PC-9 (cell line): ENCODE measurements at regions not wholly inside any gene's neighbourhood (a gene's known extent, or its start where the extent isn't known, plus 50 kb on each side); places are given as distances from the start of the nearest gene placed in this dataset.

ENCODE experiments used
- EZH2 ChIP-seq: fragments of 200-600 bp; sonication (generic); IDR thresholded peaks from 2 replicates; pipeline ENCODE4 v1.8.0; 2017; ENCODE audit warnings: antibody characterized with exemption, low read depth
- TF ChIP-seq, protein P1 (sequence below): fragments of 200-600 bp; sonication (generic); conservative IDR thresholded peaks from 2 replicates; pipeline ENCODE4 v1.6.1; 2017; ENCODE audit warnings: mixed run types, antibody characterized with exemption, mild to moderate bottlenecking, moderate library complexity

DNA sequence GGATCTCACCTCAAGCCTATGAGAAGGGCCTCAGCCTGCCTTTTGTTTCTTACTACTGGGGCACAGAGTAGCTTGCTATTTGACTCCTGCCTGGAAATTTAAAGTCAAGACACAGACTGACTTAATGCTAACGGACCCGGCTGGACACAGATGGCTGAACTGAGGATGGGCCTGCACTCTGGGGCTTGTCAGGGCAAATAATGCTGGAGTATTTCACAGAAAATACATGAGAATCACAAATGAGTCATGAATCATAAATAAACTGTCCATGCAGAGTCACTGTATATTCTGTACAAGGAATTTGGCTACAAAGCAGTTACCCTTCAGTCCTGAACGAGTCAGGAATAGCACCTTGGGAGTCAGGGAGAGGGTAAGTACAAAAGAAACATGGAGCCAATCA is 683.2 kb upstream of the FOXG1 start:
- TF ChIP-seq, protein P1, sequence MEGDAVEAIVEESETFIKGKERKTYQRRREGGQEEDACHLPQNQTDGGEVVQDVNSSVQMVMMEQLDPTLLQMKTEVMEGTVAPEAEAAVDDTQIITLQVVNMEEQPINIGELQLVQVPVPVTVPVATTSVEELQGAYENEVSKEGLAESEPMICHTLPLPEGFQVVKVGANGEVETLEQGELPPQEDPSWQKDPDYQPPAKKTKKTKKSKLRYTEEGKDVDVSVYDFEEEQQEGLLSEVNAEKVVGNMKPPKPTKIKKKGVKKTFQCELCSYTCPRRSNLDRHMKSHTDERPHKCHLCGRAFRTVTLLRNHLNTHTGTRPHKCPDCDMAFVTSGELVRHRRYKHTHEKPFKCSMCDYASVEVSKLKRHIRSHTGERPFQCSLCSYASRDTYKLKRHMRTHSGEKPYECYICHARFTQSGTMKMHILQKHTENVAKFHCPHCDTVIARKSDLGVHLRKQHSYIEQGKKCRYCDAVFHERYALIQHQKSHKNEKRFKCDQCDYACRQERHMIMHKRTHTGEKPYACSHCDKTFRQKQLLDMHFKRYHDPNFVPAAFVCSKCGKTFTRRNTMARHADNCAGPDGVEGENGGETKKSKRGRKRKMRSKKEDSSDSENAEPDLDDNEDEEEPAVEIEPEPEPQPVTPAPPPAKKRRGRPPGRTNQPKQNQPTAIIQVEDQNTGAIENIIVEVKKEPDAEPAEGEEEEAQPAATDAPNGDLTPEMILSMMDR, result no peak
- no peak for TF ChIP-seq EZH2
